Activated T-helper 17 cell treated with anti-CD3 and anti-CD28 coated beads, Interleukin-2, amount 50 U/mL, for 72 hours (primary cell): ENCODE measurements at regions not wholly inside any gene's neighbourhood (a gene's known extent, or its start where the extent isn't known, plus 50 kb on each side); places are given as distances from the start of the nearest gene placed in this dataset.

Experiments
- ATAC-seq: fragments of 150-1000 bp; cut with Tn5 transposase; replicated peaks from 2 replicates; pipeline ENCODE4 v1.10.0; 2021; ENCODE audit warnings: mild to moderate bottlenecking, moderate library complexity
- H3K27ac Mint-ChIP-seq: one replicate; pipeline ENCODE4 v1.8.0; 2022; ENCODE audit warnings: mixed read lengths
- H3K27me3 Mint-ChIP-seq: one replicate; pipeline ENCODE4 v1.8.0; 2022; ENCODE audit warnings: mixed read lengths
- H3K36me3 Mint-ChIP-seq: one replicate; pipeline ENCODE4 v1.8.0; 2022; ENCODE audit warnings: low read depth, mild to moderate bottlenecking, mixed read lengths
- H3K4me1 Mint-ChIP-seq: one replicate; pipeline ENCODE4 v1.8.0; 2022; ENCODE audit warnings: mixed read lengths
- H3K4me3 Mint-ChIP-seq: one replicate; pipeline ENCODE4 v1.8.0; 2022; ENCODE audit warnings: mild to moderate bottlenecking, mixed read lengths
- H3K9me3 Mint-ChIP-seq: one replicate; pipeline ENCODE4 v1.8.0; 2022; ENCODE audit warnings: mixed read lengths

DNA sequence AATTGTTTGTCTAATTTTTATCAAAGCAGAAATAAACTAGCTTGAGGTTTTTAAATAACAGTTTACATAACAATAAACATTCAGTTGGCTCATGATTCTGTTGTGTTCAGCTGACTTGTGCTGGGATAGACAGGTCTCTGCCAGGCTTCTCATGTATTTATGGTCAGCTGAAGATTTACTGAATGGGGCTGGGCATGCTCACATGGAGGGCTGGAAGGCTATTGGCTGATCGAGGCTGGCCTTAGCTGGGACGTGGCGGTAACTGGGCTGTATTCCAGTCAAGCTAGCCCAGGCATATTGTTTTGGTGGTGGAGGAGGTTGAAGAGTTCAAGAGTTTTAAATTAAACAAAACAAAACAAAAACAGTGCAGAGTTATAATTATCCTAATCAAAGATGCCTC is 251.0 kb upstream of the MTPN start:
- Mint-ChIP-seq H3K27me3 (no peaks in the 10 kb centered on the region), H3K27ac (no peak overlapping the region), H3K9me3 (peaks cover 28% of the 10 kb centered on the region), H3K4me1 (no peaks in the 10 kb centered on the region), H3K4me3 (no peak overlapping the region), H3K36me3 (no peaks in the 10 kb centered on the region)
- ATAC-seq: no peak

GRCh38 chr7:136214356-136214755 is 237.2 kb upstream of the MTPN start:
- Mint-ChIP-seq H3K4me3 (no peak overlapping the region), H3K27ac (no peak overlapping the region), H3K27me3 (no peaks in the 10 kb centered on the region), H3K4me1 (no peaks in the 10 kb centered on the region), H3K9me3 (peaks cover 5% of the 10 kb centered on the region), H3K36me3 (peaks cover 25% of the 10 kb centered on the region)
- no peak for ATAC-seq

GRCh38 chr7:136213012-136213411 is 235.9 kb upstream of the MTPN start:
- Mint-ChIP-seq H3K9me3 (no peaks in the 10 kb centered on the region), H3K4me1 (no peaks in the 10 kb centered on the region), H3K4me3 (no peak overlapping the region), H3K27ac (no peak overlapping the region), H3K27me3 (no peaks in the 10 kb centered on the region), H3K36me3 (peaks cover 32% of the 10 kb centered on the region)
- ATAC-seq: no peak

DNA sequence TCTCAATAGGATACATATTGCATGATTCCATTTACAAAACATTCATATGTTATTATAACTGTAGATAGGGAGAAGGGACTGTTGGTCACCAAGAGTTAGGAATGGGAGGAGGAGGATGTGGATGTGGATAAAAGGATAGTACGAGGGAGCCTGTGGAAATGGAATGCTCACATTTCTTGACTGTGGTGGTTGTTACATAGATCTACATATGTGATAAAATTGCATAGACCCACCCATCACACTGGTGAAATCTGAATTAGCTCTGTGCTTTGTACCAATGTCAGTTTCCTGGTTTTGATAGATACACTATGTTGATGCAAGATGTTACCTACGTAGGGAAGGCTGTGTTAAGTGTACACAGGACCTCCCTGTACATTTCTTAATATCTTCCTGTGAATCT is 233.5 kb upstream of the MTPN start:
- ATAC-seq: no peak
- Mint-ChIP-seq H3K27ac (no peak overlapping the region), H3K4me1 (no peaks in the 10 kb centered on the region), H3K27me3 (no peaks in the 10 kb centered on the region), H3K4me3 (no peak overlapping the region), H3K9me3 (no peaks in the 10 kb centered on the region), H3K36me3 (peaks cover 33% of the 10 kb centered on the region)

DNA sequence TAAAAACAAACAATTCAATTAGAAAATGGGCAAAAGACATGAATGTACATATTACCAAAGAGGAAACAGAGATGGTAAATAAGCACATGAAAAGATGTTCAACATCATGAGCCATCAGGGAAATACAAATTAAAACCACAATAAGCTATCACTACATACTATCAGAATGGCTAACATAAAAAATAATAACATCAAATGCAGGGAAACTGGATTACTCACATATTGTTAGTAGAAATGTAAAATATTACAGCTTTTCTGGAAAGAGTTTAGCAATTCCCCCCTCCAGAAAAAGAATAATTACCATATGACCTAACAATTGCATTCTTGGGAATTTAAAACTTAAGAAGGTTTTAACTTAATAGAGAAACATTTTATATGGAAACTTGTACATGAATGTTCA is 232.9 kb upstream of the MTPN start:
- H3K27ac Mint-ChIP-seq: no peak overlapping the region
- H3K4me1 Mint-ChIP-seq: no peaks in the 10 kb centered on the region
- H3K27me3 Mint-ChIP-seq: no peaks in the 10 kb centered on the region
- no peak for ATAC-seq
- no peak overlapping the region for H3K4me3 Mint-ChIP-seq
- no peaks in the 10 kb centered on the region for H3K9me3 Mint-ChIP-seq
- H3K36me3 Mint-ChIP-seq: peaks cover 30% of the 10 kb centered on the region

- H3K9me3 Mint-ChIP-seq: no peaks in the 10 kb centered on the region
- H3K4me1 Mint-ChIP-seq: no peaks in the 10 kb centered on the region
- H3K36me3 Mint-ChIP-seq: peaks cover 22% of the 10 kb centered on the region
- H3K4me3 Mint-ChIP-seq: no peak overlapping the region
- H3K27me3 Mint-ChIP-seq: no peaks in the 10 kb centered on the region
- peak overlapping the region; percentile 5 for H3K27ac Mint-ChIP-seq
- peak; percentile 52 for ATAC-seq
Measured at GRCh38 chr7:136205956-136206355, 228.8 kb upstream of the MTPN start.

- no peak for ATAC-seq
- H3K4me3 Mint-ChIP-seq: no peak overlapping the region
- no peaks in the 10 kb centered on the region for H3K36me3 Mint-ChIP-seq
- H3K4me1 Mint-ChIP-seq: peaks cover 6% of the 10 kb centered on the region
- no peaks in the 10 kb centered on the region for H3K27me3 Mint-ChIP-seq
- H3K27ac Mint-ChIP-seq: no peak overlapping the region
- H3K9me3 Mint-ChIP-seq: peaks cover 31% of the 10 kb centered on the region
Measured at GRCh38 chr7:136198168-136198567, 221.0 kb upstream of the MTPN start.

- Mint-ChIP-seq H3K27ac (no peak overlapping the region), H3K4me1 (peaks cover 6% of the 10 kb centered on the region), H3K4me3 (no peak overlapping the region), H3K27me3 (no peaks in the 10 kb centered on the region), H3K36me3 (no peaks in the 10 kb centered on the region), H3K9me3 (peaks cover 32% of the 10 kb centered on the region)
- no peak for ATAC-seq
Measured at GRCh38 chr7:136194878-136195277, 217.7 kb upstream of the MTPN start.

- H3K4me3 Mint-ChIP-seq: no peak overlapping the region
Measured at GRCh38 chr7:136193940-136194339, 216.8 kb upstream of the MTPN start.

DNA sequence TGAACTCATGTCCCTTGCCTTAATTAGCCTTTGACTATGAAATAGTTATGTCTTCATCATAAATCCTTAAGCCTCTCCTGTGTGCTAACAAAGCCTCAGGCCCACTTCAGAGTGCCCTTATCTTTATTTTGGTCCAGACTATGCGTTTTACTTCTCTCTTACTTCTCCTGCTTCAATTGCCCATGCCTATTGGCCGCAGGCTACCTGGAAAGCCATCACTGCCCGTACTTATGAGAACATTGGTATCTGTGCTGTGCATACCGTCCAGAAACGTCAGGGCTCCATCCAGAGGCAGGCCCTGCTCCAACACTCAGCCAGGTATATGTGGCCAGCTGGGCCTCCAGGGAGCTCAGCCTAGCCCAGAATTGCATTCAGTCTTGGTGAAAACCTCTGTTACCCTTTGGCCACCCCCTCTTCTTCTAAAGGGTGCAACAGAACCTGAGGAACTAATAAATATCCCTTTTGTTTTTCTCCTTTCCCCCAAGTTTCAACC is 212.4 kb upstream of the MTPN start:
- Mint-ChIP-seq H3K4me1 (no peaks in the 10 kb centered on the region), H3K4me3 (no peak overlapping the region), H3K27me3 (no peaks in the 10 kb centered on the region), H3K9me3 (peaks cover 7% of the 10 kb centered on the region), H3K36me3 (peaks cover 5% of the 10 kb centered on the region), H3K27ac (no peak overlapping the region)
- no peak for ATAC-seq

More at GRCh38 chr7:136193940-136194339, 216.8 kb upstream of the MTPN start:
- H3K27me3 Mint-ChIP-seq: no peaks in the 10 kb centered on the region
- peaks cover 29% of the 10 kb centered on the region for H3K9me3 Mint-ChIP-seq
- ATAC-seq: no peak
- H3K27ac Mint-ChIP-seq: no peak overlapping the region
- no peaks in the 10 kb centered on the region for H3K36me3 Mint-ChIP-seq
- peaks cover 3% of the 10 kb centered on the region for H3K4me1 Mint-ChIP-seq

DNA sequence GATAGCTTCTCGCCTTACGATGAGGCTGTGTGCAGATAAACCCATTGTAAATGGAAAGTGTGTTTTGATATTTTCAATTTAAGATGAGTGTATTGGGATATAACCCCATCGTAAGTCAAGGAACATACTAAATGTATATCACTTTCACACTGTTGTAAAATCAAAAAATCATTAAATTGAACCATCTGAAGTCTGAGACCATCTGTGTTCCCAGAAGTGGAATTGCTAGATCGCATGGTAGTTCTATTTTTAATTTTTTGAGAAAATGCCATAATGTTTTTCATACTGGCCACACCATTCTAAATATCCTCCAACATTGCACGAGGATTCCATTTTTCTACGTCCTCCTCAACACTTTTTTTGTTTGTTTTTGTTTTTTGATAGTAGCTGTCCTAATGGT is 209.1 kb upstream of the MTPN start:
- ATAC-seq: no peak
- no peaks in the 10 kb centered on the region for H3K27me3 Mint-ChIP-seq
- no peak overlapping the region for H3K4me3 Mint-ChIP-seq
- no peaks in the 10 kb centered on the region for H3K4me1 Mint-ChIP-seq
- H3K9me3 Mint-ChIP-seq: peaks cover 4% of the 10 kb centered on the region
- H3K36me3 Mint-ChIP-seq: peaks cover 10% of the 10 kb centered on the region
- no peak overlapping the region for H3K27ac Mint-ChIP-seq

GRCh38 chr7:136184719-136185118 is 207.6 kb upstream of the MTPN start:
- no peaks in the 10 kb centered on the region for H3K4me1 Mint-ChIP-seq
- H3K27me3 Mint-ChIP-seq: no peaks in the 10 kb centered on the region
- peaks cover 4% of the 10 kb centered on the region for H3K9me3 Mint-ChIP-seq
- no peak overlapping the region for H3K4me3 Mint-ChIP-seq
- no peak overlapping the region for H3K27ac Mint-ChIP-seq
- no peak for ATAC-seq
- H3K36me3 Mint-ChIP-seq: peaks cover 14% of the 10 kb centered on the region

- peaks cover 14% of the 10 kb centered on the region for H3K36me3 Mint-ChIP-seq
- no peak overlapping the region for H3K4me3 Mint-ChIP-seq
- no peaks in the 10 kb centered on the region for H3K27me3 Mint-ChIP-seq
- H3K4me1 Mint-ChIP-seq: no peaks in the 10 kb centered on the region
- no peak for ATAC-seq
- H3K9me3 Mint-ChIP-seq: peaks cover 4% of the 10 kb centered on the region
- no peak overlapping the region for H3K27ac Mint-ChIP-seq
Measured at GRCh38 chr7:136183981-136184380, 206.8 kb upstream of the MTPN start.

- no peak overlapping the region for H3K4me3 Mint-ChIP-seq
- H3K9me3 Mint-ChIP-seq: peaks cover 4% of the 10 kb centered on the region
- no peak for ATAC-seq
- peak overlapping the region; percentile 32 for H3K27ac Mint-ChIP-seq
- peaks cover 9% of the 10 kb centered on the region for H3K36me3 Mint-ChIP-seq
- no peaks in the 10 kb centered on the region for H3K4me1 Mint-ChIP-seq
- no peaks in the 10 kb centered on the region for H3K27me3 Mint-ChIP-seq
Measured at GRCh38 chr7:136180984-136181383, 203.8 kb upstream of the MTPN start.

- no peak overlapping the region for H3K27ac Mint-ChIP-seq
- H3K27me3 Mint-ChIP-seq: no peaks in the 10 kb centered on the region
- no peak for ATAC-seq
- peaks cover 9% of the 10 kb centered on the region for H3K36me3 Mint-ChIP-seq
- H3K4me1 Mint-ChIP-seq: no peaks in the 10 kb centered on the region
- H3K4me3 Mint-ChIP-seq: no peak overlapping the region
- peaks cover 4% of the 10 kb centered on the region for H3K9me3 Mint-ChIP-seq
Measured at GRCh38 chr7:136179851-136180721, 202.9 kb upstream of the MTPN start.
